Iris pigment epithelial cell (primary cell): ENCODE measurements at regions not wholly inside any gene's neighbourhood (a gene's known extent, or its start where the extent isn't known, plus 50 kb on each side); places are given as distances from the start of the nearest gene placed in this dataset.
"Not testable (repeated sequence)": the region's sequence is repeated elsewhere in the genome, so short reads cannot be mapped to it uniquely, and the experiment has no call there.

Source experiments
- DNase-seq: peaks from one replicate; pipeline ENCODE4 v3.0.0-alpha.2; 2011; ENCODE audit warnings: low read depth

DNA sequence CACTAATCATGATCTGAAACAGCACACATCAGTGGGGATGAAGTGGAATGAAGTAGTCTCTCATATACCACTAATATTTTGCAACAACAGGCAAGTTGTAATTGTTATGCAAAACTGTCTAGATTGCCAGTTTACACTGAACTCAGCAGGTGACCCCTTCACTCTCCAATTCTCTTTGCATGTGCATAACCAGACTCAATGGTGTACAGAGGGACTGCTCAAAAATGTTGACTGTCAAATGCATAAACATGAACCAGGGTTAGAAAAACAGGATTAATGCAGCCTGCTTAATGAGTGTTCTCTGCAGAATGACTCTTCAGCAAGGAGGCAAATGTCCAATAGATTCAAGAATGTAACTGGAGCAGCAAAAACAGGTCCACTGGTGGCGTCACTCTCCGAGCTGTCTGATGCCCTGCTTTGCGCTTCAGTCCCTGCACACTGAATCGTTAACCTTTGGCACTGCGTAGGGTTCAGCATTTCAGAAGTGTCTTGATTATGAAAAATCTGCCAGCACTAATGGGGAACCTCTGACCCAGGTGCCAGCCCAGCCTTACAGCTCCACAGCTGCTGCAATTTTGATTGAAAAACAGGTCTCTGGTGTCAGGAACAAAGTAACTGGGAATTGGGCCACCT is 209.3 kb downstream of the TDRD15 start:
- DNase-seq = no peak

DNA sequence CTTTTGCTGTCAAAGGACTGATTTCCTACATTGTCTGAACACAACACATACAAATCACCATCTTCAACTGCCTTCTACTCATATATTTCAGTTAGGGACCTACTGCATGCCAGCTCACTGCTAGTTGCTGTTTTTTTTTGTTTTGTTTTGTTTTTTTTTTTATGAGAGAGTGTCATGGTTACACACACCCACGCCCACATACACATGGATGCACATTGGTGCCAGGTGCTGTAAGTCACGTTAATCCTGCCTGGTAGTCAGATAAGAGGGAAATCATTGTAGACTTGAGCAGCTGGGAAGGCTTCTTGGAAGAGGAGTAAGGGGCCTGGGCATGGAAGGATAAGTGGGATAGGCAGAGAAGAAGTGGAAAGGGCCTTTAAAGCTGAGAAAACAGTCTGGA is 209.9 kb downstream of the TDRD15 start:
- DNase-seq = no peak

DNA sequence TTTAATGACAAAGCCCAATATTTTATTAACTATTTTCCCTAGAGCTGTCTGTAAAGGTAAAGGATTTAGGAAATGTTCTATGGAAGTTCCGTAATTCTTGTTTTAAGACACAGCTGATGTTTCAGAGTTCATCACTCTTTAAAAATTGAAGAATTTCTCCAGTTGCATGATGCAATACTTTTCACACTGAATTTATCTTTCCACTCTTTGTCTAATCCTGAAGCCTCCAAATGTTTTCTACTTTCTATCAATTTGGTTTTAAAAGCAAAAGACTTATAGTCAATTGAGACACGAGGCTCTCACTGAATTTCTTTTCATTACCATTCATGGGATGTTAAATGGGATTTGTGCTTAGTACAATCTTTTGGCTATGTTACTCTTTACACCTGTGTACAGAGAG is 223.2 kb downstream of the TDRD15 start:
- no peak for DNase-seq

DNA sequence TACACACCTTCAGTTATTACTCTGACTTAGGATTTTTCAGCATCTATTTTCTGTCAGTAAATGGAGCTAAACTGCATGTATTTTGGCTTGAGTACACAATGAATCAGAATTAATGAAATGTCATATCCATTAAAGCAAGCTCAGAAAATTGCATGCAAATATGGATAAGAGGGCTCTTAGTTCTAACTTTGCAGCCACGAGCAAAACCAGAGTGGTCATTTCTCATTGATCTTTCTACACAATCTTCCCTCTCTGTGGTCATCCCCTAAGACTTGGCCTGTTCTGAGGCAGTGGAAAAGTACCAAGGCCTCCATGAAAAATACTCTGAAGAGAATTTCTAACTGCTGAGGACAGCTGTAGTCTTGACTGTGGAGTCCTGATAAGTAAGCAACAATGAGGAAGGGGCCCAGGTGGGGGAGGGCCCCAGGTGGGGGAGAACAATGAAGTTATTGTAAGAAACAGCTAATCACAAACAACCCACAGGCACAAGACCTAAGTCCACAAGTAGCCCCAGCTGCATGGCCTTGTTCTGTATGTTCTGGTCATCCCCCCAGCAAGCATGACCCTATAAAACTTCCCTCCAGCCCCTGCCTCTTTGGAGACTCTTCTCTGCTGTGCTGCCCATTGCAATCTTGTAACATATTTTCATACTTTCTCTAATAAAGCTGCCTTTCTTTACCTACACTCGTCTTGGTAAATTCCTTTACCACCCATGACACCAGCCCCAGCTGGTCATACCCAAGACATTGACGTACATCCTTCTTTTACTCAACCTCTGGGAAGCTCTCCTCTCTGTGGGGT is 230.3 kb downstream of the TDRD15 start:
- DNase-seq = no peak

DNA sequence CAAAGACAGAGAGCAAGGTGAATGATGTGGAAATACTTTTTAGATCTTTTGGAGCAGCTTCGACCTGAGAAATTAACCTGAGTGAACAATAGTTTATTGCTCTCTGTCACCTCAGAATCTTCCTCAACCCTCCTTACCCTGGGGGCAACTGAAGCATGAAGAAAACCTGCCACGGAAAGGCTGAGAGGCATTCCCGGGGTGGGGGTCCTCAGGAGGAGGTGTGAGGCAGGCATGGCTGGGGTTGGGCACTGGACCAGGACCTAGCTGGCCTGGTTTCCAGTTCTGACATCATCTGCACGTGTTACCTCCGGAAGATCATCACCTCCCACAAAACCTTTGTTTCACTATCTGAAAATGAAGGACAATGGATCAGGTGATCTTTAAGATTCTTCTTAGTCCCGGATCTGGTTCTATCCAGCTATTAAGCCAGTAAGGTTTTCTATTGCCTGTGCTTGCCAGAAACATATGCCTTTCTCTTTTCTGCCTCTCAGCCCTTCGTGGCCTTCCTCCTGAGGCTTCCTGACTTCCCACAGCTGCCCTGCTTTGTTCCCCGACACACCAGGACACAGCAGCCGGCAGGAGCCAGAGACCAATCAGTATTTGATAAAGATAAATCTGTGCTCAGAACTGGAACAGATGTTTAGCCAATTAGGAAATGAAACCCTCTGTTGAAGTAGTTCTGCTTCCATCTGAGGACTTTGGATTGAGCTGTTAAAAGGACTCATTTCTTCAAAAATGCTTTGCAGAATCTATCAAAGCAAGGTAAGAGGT is 232.5 kb downstream of the TDRD15 start:
- DNase-seq = no peak

DNA sequence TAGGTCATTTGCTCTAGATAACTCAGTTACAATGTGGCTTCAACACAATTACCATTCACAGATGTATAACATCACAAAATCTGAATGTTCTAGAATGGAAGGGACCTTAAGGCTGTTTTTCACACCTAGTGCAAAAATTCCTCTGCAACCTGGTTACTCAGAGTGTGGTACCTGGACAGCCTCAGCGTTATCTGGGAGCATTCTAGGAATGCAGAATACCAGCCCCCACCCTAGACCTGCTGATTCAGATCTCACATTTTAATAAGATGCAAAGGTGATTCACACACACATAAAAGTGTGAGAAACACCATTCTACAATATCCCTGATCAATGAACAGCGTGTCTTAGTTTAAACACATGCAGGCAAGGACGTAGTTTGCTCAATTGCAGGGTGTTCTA is 233.1 kb downstream of the TDRD15 start:
- no peak for DNase-seq

DNA sequence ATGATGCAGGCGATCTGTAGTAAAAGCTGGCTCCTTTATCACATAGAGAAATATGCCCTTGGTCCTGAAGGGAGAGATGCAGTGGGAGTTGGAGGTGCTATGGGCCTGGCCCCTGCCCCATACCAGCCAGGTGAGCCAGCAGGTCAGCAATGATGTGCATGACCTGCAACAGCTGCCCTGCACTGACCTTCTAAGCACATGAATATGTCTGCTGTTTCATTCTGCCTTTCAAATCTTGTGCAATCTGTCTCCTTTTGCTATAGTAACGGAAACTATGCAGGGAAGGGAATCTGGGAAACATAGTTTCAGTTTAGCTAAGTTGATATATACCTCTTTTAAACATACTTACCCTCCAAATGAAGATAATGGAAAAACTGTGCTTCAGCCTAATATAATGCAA is 235.2 kb downstream of the TDRD15 start:
- DNase-seq = peak; percentile 45

DNA sequence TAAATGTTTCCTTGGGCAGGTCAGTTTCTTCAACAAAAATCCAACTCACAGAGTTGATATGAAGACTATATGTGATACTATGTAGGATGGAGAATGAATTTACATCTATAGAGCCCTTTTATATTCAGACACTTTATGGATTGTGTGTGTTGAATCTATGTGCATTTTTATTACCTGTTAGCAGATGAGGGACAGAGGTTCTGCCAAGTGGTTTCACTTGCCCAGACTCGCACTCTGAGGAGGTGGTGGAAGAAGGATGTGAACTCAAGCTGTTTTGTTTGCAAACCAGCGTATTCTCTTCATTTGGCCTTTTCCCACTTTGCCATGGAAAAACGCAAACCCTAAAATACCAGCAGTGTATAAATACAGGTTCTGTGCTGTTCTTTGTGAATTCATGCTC is 237.6 kb downstream of the TDRD15 start:
- no peak for DNase-seq

DNA sequence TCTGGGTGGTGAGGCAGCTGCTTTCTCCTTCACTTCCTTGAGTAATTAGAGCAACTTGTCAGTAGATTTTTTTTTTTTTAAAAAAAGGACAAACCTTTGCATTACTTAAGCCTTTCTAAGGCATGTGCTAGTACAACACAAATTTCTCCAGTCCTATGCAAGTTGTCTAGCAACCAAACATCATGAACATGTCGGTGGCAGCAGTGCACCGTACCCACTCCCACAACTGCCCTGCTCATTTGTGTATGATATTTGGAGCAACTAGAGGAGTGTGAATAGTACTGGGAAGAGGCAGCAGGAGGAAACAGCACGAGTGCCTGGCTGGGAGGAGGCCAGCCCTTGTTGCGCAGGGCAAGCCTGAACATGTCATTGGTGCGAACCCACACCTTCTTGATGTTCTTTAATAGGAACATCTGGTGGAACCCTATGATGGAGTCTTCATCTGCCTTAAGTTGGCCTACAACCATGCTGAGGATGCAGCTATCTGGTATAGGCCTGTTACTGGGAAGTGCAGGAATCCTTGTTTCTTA is 238.3 kb downstream of the TDRD15 start:
- no peak for DNase-seq

DNA sequence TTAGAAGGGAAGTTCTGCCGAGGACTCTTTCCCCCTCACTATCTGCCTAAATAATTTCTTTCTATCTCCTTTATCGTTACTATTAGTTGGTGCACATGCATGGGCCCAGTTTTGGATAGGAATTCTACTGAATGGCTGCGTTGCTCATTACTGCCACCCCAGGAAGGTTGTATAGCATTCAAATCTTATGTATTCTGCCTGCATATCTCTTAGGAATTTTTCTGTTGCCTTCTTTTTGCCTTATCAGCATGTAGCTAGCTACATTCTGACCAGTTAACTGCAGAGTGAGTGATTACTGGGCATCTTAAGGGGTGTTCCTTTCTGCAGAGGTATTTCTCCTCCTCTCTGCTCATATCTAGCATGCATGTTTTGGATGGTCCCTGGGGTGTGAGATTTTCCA is 239.6 kb downstream of the TDRD15 start:
- DNase-seq = no peak

DNA sequence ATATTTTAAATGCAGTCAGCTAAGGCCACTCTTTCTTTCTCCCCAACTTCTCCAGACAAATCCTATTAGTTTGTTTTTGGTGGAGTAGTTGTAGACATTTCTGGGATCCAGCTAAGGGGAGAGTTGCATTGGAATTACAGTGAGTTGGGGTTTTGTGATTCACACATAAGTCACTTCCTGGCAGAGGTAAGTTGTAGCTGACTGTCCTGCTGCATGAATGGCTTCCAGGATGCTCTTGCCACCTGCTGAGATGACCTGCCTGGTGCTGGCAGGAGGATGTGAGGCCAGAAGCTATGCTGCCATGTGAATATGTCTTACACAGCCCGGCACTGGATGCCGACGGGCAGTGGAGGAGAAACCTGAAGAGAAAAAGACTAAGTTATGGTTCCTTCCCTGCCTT is 243.7 kb downstream of the TDRD15 start:
- DNase-seq = peak; percentile 51

DNA sequence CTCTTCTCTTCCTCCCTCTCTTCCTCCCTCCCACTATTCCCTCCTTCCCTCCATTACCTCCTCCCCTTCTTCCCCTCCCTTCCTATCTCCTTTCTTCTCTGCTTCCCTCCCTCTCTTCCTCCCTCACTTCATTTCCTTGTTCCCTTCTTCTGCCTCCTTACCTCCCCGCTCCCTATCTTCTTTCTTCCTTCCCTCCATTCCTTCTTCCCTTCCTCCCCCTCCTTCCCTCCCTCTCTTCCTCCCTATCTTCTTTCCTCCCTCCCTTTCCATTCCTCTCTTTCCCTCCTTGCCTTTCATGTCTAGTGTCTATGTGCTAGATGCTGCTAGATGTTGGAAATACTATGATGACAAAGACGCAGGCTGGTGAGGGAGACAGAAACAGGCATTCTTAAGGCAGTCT is 246.0 kb downstream of the TDRD15 start:
- no peak for DNase-seq

DNA sequence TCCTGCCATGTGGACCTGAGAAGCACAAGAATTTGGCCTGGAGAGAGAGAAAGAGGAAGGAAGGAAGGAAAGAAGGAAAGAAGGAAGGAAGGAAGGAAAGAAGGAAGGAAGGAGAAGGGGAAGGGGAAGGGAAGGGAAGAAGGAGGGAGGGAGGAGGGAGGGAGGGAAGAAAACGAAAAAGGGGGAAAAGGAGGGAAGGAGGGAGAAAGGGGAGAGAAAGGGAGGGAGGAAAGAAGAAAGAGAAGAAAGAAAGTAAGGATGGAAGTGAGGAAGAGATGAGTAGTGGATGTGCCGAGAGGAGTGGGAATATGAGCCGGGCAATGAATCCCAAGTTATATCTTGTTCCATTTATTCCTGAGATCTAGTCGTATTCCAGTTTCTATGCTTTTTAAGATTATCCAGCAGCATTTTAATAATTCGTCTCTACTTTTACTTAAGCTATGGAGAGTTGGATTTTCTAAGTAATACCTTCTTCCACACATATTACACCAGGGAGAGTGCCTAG is 247.8 kb downstream of the TDRD15 start:
- no peak for DNase-seq

DNA sequence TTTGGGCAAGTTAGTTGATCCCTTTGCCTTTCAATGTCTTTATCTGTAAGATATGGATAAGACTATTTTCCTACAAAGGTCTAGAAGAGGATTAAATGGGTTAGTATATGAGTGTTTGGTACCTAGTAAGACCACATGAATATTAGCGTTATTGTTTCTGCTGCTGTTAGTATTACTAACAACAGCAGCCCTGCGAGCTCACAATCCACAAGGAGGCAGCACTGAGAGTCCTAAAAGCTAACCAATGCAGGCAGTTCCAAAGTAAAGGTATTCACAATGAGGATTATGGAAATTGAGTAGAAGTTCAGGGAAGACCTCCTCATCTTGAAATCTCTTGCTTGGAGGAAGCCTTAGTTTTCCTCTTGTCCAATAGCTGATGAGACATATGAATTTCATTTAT is 248.9 kb downstream of the TDRD15 start:
- DNase-seq = peak; percentile 36

DNA sequence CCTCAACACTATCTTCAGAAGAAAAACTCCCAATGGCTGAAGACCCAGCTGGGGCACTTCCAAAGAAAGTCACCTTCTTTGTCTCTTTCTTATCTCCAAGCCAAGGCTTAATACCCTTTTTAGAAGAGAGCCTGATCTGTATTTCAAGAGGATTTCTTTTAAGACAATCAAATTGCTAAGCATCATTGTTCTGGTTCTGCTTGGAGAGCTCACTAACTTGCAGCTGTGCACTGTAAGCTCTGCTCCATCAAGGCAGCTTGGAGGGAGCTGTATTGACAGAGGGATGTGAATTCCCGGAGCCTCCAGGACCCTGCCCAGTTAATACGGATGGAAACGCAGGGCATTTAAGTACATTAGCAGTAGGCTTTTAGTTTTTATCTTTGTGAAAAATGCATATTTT is 253.1 kb downstream of the TDRD15 start:
- DNase-seq = no peak

DNA sequence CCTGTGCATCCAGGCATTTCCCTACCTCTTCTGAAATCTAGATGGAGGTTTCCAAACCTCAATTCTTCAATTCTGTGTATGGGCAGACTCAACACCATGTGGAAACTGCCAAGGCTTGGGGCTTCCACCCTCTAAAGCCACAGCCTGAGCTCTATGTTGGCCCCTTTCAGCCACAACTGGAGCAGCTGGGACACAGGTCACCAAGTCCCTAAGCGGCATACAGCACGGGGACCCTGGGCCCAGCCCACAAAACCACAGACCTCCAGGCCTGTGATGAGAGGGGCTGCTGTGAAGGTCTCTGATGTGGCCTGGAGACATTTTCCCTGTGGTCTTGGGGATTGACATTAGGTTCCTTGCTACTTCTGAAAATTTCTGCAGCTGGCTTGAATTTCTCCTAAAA is 255.4 kb downstream of the TDRD15 start:
- DNase-seq = no peak

DNA sequence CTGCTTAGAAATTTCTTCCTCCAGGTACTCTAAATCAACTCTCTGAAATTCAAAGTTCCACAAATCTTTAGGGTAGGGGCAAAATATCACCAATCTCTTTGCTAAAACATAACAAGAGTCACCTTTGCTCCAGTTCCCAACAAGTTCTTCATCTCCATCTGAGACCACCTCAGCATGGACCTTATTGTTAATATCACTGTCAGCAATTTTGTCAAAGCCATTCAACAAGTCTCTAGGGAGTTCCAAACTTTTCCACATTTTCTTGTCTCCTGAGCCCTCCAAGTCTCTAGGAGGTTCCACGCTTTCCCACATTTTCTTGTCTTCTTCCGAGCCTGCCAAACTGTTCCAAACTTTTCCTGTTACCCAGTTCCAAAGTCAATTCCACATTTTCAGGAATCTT is 255.9 kb downstream of the TDRD15 start:
- DNase-seq = not testable (repeated sequence)

DNA sequence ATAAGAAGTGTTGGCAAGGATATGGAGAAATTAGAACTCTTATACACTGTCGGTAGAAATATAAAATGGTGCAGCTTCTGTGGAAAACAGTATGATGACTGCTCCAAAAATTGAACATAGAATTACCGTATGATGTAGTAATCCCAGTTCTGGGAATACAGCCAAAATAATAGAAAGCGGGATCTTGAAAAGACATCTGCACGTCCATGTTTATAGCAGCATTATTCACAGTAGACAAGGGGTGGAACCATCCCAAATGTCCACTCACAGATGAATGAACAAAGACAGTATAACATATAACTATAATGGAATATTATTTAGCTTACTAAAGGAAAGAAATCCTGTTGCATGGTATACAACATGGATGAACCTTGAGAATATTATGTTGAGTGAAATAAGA is 257.7 kb downstream of the TDRD15 start:
- peak; percentile 59 for DNase-seq

DNA sequence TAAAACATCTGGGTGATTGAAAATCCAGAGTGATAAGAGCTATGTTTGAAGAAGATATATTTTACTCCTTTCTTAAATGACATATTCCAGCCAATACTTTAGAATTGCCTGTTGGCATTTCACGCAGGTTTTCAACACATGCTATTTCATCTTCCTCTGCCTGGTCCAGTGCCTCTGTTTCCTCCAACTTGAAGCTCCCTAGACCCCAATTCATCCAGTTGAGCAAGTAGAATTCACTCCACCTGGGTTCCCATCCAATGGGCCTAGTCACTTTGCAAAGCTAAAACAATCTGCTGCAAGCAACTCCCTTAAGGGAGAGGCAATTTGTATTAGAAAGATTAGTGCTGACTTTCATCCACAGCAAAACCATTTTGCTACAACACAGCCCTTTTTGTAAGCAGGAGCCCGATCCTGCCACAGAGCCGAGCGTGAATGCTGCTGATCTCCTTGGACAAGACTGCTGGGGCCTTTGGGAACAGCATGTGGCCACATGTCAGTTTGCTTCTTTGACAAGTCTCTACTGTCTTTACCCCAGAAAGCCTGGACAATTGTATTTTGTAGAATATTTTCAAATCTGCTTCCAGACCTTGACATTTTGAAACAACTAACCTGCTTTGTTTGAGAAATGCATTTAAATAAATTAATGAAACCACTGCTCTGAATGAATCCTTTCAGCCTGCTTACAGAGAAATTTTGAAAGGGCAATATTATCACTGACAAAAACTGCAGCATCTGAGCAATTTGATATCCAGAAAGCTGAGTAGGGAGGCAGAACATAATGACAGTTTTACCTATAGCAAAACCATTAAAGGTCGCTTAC is 259.1 kb downstream of the TDRD15 start:
- no peak for DNase-seq

DNA sequence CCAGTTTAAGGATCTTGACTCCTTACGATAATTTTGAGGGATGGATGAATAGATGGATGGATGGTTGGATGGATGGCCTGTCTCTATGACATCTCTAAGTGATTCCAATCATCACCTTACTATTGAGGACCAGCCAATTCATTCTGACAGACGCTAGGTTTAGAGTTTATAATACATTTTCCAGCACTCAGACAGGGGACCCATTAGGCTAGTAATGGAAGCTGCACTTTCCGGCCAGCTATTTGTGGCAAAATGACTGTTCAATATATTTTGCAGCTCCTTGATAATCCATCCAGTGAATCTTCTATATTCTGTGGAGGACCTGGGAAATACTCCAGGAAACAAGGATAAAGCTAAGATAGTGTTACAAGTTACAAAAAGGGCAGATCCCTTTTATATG is 262.9 kb downstream of the TDRD15 start:
- no peak for DNase-seq

DNA sequence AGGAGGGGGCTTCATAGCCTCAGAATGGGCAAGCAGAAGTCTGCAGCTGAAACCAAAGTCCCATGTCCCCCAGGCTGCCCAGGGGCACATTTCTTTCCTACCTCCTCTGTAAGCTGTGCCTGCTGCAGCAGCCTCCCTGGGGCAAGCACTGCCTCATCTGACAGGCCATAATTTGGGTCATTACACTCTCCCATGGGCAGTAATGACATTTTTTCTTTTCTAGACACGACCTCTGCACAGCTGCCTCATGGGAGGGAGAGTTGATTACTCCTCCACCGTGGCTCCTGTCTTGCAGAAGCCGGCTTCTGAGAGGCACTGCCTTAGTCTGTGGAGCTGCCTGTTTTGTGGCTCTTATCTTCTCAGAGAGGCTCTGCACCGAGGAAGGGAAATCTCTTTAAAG is 268.9 kb downstream of the TDRD15 start:
- no peak for DNase-seq

DNA sequence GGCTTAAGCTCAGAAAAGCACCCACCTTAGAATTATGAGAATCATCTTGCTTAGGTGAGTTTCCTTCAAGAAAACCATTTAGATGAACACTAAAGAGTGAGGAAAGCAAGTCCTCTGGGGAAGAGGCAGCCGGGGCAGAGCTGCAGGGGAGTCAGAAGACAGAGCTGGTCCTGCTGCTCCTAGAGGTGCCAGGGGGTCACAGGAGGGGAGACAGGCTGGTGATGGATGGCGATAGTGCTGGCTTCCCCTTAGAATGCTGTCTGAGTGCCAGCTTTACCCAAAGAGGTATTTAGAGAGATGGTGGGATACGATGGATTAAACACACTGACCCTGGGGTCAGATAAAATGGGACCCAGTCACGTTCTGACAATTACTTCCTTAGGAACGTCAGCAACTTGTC is 269.4 kb downstream of the TDRD15 start:
- no peak for DNase-seq
